NCI-H526 (cell line): ENCODE measurements at regions not wholly inside any gene's neighbourhood (a gene's known extent, or its start where the extent isn't known, plus 50 kb on each side); places are given as distances from the start of the nearest gene placed in this dataset.

Experiments
- DNase-seq, 2 experiments: peaks; one replicate each; lab custom pipeline; 2025; lab: John Stamatoyannopoulos, UW

GRCh38 chr13:47044842-47045241, 148.0 kb upstream of the HTR2A start:
- no peak for DNase-seq

- no peak for DNase-seq
Observed at GRCh38 chr13:47039106-47039505, 142.3 kb upstream of the HTR2A start.

- DNase-seq = no peak
Observed at GRCh38 chr13:47038188-47038587, 141.3 kb upstream of the HTR2A start.

GRCh38 chr13:47036294-47037008, 139.6 kb upstream of the HTR2A start:
- DNase-seq = no peak

- DNase-seq = no peak
Observed at GRCh38 chr13:47033216-47033615, 136.4 kb upstream of the HTR2A start.

GRCh38 chr13:47027780-47028437, 131.1 kb upstream of the HTR2A start:
- no peak for DNase-seq

GRCh38 chr13:47025791-47026447, 129.1 kb upstream of the HTR2A start:
- no peak for DNase-seq

- DNase-seq = no peak
Observed at GRCh38 chr13:47019977-47020376, 123.1 kb upstream of the HTR2A start.

GRCh38 chr13:47017476-47017875, 120.6 kb upstream of the HTR2A start:
- DNase-seq = no peak

- DNase-seq = no peak
Observed at GRCh38 chr13:47008318-47008717, 111.5 kb upstream of the HTR2A start.

GRCh38 chr13:47005756-47006414, 109.0 kb upstream of the HTR2A start:
- DNase-seq = no peak

GRCh38 chr13:47004540-47004939, 107.7 kb upstream of the HTR2A start:
- DNase-seq = no peak

- no peak for DNase-seq
Observed at GRCh38 chr13:47004027-47004426, 107.2 kb upstream of the HTR2A start.

- DNase-seq = no peak
Observed at GRCh38 chr13:47000165-47000564, 103.3 kb upstream of the HTR2A start.

- DNase-seq = no peak
Observed at GRCh38 chr13:46996316-46997030, 99.6 kb upstream of the HTR2A start.

- DNase-seq = no peak
Observed at GRCh38 chr13:46995874-46996273, 99.0 kb upstream of the HTR2A start.

GRCh38 chr13:46994492-46994891, 97.6 kb upstream of the HTR2A start:
- DNase-seq = no peak

- peak in 1 of 2 experiments; percentile 16 for DNase-seq
Observed at GRCh38 chr13:46992383-46992952, 95.6 kb upstream of the HTR2A start.

GRCh38 chr13:46983881-46984280, 87.0 kb upstream of the HTR2A start:
- DNase-seq = no peak

- DNase-seq = no peak
Observed at GRCh38 chr13:46982856-46983582, 86.2 kb upstream of the HTR2A start.

- DNase-seq = no peak
Observed at GRCh38 chr13:46975173-46975572, 78.3 kb upstream of the HTR2A start.
